ENCODE measurements at regions not wholly inside any gene's neighbourhood (a gene's known extent, or its start where the extent isn't known, plus 50 kb on each side); places are given as distances from the start of the nearest gene placed in this dataset.

DNA sequence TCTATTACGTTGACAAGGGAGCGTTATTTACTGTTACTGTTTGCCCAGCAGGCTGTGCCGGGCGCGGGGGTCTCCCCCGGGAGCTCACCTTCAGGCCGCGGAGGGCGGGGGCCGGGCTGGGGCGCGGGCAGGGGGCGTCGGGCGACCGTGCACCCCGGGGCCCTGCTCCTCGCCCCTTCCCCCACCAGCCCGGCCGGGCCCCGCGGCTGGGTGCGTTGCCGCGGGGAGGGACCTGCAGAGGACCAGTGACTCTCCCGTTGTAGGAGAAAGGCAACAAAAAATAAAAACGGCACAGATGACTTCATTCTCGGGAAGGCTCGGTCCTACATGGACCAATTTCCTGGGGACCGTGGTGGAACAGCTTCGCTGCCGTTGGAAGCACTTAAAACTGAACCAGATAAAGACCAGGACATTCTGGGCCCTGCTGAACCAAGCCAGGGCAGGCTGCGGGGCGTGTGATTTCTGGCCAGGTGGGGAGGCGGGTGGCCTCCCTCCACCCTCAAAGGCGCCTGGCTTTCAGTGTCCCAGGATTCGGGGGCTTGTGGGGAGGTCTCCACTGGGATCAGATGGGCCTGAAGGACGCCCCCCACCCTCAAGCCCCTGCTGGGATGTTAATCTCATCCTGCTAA, 57.4 kb downstream of the IGLL1 start:
- DNase-seq (ENCODE audit: low read depth), result peak; percentile 51

DNA sequence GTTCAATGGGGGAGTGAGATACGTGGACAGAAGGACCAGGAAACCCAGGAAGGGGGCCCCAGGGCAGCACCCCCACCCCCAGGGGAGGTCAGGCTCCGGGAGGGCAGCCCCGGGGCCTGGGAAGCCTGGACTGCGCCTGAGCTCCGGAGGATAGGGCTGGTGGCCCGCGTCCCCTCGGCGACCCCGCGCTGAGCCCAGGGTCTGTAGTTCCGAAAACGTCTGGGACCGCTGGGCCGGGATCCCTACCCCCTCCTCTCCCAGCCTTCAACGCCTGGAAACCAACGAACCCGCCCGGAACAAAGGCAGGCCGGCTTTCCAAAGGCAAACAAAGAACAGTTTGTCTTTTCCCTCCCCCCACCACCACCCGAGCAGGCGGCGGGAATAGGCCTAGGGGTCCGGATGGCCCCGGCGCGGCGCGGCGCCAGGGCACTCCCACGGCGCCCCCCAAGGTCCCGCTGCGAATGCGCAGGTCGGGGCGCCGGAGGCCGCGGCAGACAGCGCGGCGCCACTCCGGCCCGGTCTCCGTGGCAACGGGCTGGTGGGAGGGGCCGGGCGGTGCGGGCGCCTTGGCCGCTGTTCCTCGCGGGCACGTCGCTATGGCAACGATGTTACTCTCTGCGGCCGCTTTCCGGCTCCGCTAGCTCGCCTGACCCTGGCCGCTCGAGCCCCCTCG, 58.5 kb downstream of the IGLL1 start:
- peak; percentile 93 for DNase-seq (ENCODE audit: low read depth)

DNA sequence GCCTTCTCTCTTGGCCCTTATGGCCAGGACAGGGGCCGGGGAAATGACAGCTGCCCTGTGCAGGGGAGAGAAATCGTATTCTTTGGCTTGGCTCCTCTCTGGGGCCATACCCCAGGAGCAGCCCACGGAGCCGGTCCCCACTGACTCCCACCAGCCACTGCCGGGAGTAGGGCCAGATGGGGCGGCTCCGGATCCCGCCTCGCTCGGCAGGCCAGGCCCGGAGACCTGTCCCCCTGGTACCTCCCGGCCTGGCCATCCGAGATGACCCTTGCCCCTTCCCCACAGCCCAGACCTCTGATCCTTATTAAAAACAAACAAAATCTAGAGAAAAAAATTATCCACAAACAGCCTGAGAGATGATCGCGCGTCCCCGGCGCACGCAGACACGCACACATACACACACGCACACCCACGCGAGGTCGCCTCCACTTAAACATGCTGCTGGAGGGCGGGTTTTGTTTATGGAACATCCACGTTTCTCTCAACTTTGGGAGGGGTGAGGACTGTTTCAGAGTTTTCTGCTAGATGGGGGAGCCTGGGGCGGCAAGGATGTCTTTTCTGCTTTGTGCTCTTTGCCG, 59.1 kb downstream of the IGLL1 start:
- peak; percentile 48 for DNase-seq (ENCODE audit: low read depth)

DNA sequence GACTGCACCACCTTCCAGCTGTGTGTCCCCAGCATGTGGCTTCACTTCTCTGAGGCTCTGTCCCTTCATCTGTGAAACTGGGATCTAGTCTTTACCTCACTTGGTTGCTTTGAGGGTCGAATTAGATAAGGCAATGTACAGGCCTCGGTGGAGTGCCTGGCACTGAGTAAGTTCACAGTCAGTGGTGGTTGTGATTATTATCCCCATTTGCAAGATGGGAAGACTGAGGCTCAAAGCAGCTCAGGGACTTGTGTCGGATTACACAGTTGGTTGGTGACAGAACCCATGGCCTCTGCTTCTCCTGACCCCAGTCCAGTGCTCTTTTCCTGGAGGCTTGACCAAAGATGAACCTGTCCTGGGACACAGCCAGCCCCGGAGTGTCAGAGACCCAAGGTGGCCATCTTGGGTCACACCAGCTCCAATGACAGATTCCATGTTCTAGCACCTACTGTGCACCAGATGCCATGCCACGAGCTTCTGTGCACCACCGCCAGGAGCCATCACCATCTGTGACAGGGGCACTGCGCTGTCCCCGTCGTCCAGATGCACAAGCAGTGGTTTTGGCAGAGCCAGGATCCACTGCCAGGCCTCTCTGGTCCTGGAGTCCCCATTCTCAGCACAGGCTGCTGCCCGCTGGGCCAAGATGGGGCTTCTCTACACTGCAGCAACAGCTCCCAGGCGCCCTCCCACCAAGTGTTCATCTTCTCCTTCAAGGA, 60.5 kb downstream of the IGLL1 start:
- DNase-seq (ENCODE audit: low read depth), result no peak

DNA sequence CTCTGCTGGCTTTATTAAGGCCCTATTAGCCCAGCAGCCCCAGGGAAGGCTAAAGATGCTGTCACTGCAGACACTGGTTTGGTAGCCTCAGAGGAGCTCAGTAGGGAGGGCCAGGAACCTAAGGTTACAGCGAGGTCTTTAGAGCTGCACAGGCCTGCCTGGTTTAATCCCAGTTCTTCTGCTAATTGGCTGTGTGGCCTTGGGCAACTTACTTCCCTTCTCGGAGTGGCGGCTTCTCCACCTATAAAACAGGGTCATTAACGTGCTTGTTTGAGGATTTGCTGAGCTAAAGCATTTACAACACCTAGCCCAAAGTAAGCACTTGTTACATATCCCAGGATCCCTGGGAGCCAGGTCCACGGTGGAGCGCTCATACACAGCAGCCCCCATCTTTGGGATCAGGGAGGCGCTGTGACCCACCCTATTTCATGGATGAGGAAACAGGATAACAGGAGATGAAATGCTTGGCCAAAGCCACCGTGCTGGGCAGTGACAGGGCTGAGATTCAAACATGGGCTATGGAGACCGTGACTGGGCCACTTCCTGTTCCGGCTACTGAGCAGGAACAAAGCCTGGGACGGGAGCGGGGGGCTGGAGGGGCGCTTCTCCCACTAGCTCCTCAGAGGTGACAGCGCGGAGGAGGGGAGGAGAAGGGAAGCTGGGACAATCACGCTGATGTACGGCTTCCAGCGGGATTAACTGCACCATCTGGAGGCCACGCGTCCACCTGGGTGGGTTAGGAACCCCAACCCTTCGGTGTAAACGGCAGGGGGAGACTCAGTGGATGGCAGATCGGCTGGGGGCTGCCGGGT, 61.5 kb downstream of the IGLL1 start:
- DNase-seq (ENCODE audit: low read depth), result no peak

DNA sequence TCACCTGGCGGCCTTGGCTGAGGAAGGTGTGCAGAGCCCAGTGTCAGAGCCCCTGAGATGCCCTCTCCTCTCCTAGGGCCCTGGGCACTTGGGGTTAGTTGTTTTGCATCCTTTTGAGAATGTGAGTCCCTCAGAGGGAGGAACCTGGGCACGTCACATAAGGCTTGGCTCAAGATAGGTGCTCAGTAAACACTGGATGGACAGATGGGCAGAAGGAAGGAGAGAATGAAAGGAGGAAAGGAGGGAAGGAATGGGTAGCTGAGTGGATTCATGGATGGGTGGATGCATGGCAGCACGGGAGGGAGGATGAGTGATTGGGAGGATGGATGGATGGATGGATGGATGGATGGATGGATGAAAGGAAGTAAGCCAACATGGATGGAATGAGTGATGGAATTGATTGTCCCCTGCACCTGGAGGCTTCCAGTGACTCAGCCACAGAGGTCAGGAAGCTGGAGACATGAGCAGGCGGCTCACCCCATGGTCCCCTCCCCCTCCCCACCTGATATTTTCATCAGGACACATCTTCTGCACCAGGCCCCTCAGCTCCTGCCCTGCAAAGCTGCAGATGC, 62.2 kb downstream of the IGLL1 start:
- no peak for DNase-seq (ENCODE audit: low read depth)

DNA sequence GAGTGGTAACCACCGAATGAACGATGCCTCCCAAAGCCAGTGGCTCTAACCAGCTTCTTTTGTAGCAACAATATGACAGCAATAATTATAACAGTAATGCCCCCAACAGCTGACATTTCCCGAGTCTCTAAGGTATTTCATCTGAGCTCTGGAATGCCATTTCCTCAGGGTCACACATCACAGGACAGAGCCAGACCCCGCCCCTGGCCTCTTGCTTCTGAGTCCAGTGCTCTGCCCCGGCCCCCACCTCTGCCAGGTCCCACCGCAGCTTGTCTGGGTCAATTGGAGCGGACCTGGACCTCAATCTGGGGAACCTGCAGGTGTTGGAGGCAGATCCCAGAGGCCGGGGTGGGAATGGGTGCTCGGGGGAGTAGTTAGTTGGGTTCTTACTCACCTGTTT, 63.8 kb downstream of the IGLL1 start:
- DNase-seq (ENCODE audit: low read depth), result no peak

DNA sequence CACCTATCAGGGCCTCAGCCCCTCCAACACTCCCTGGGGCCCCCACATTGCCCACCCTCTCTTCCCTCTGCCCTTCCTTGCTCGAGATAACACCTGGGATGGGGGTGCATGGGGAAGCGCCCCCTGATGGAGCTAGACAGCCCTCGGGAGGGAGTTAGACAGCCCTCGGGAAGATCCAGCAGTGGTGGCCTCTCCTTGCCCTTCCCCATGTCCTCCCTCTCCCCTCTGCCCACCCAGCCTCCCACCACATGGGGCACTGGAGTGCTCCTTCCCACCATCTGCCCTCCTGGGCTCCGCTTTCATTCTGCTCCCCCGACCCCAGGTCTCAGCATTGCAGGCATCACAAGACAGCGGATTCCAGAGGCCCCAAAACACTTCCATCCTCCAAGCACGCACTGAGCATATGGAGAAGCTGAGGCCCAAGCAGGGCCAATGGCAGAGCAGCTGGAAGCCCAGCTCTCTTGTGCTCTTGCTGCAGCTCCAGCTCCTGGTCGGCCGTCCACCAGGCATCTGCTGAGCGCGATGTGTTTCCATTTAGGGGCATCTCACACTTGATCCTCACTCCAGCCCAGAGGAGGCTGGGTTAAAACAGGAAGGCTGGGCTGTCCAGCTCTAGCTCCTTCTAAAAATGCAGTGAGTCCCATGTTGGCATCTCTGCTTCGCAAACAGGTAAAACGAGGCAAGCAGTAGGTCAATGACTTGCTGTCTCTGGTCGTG, 65.6 kb downstream of the IGLL1 start:
- no peak for DNase-seq (ENCODE audit: low read depth)

DNA sequence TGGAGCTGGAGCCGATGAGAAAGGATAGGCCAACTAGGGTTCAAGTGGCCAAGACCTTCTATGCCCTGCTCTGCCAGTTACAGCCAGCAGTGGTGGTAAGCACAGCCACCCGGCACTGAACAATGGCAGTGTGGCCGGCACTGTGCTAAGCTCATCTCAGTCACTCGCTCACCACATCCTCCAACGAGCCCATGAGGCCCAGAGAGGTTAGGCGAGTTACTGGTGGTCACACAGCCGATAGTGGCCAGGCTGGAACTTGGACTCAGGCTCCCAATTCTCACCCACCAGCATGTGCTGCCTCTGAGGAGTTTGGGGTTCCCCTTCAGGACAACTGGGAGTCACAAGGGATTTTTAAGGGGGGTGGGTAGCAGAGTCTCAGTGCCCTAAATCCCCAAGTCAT, 66.4 kb downstream of the IGLL1 start:
- DNase-seq (ENCODE audit: low read depth), result no peak

DNA sequence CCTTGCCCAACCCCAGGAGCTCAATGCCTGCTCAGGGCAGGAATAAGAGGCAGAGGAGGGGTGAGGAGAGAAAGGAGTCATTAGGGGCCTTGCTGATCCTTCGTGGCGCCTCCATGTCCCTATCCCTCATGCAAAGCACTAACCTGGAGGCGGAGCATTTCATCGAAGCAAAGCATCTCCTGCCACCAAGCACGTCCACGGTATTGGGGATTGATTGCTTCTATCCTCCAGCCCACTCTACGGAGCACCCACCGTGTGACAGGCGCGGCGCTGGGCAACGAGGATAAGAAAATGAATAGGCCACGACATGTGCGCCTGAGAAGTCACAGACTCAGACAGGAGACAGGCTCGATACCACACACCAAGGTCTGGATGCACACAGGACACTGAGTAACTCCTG, 67.0 kb downstream of the IGLL1 start:
- no peak for DNase-seq (ENCODE audit: low read depth)

DNA sequence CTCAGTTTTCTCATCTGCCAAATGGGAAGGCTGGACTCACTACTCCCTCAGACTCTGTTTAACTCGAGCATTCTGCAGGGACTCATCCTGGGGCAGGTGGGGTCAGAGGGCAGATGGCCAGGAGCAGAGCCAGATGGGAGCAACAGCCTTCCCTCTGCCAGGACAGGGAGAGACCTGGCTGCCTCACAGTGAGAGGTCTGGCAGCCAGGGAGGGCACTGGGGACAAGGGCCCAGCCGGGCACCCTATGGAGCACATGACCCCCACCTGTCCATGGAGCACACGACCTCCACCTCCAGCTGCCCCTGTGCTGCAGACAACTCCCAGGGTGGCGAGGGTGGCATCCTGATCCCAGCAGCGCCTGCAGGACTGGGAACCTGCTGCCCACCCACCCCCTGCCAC, 67.4 kb downstream of the IGLL1 start:
- DNase-seq (ENCODE audit: low read depth), result no peak

DNA sequence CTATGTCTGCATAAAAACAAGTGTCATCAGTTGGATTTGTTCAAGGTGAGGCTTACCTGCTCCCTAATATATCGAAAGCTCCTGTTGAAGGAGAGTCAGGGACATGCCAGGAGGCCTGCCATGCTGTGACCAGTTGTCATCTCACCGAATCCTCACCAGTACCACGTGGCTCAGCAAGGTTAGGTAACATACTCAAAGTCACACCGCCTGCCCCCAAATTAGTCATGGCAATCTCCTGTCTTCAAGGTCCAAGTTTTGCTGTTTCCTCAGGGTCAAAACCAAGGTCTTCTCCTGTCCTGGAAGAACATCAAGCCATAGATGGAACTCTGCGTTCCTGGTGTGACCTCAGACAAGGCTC, 67.8 kb downstream of the IGLL1 start:
- DNase-seq (ENCODE audit: low read depth), result no peak

DNA sequence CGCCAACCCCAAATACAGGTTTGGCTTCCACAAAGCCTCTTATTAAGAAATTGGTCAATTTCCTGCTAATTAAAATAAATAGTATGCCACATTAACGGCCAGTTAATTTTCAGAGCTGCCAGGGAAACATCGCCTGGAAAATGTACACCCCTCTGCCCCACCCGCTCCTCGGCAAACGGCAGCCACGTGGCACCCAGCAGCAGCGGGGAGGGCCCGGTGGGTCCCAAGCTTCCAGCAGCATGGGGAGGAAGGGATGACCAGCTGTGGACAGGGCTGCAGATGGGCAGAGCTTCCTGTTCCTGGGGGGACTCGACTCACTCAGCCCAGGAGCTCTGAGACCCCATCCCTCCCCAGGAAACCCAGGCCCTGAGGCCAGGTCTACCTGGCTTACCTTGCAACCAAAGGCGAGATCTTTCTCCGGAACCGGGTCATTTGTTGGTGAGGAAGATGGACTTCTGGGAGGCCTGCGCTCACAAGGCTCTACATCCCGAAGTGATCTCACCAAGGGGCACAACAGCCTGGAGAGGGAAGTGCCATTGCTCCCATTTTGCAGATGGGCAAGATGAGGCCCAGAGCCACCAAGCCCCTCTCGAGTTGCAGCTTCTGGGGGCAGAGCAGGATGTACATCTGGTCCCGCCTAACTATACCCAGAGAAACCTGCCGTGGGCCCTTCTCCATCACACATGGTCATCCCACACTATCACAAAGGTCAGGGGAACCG, 68.3 kb downstream of the IGLL1 start:
- no peak for DNase-seq (ENCODE audit: low read depth)

DNA sequence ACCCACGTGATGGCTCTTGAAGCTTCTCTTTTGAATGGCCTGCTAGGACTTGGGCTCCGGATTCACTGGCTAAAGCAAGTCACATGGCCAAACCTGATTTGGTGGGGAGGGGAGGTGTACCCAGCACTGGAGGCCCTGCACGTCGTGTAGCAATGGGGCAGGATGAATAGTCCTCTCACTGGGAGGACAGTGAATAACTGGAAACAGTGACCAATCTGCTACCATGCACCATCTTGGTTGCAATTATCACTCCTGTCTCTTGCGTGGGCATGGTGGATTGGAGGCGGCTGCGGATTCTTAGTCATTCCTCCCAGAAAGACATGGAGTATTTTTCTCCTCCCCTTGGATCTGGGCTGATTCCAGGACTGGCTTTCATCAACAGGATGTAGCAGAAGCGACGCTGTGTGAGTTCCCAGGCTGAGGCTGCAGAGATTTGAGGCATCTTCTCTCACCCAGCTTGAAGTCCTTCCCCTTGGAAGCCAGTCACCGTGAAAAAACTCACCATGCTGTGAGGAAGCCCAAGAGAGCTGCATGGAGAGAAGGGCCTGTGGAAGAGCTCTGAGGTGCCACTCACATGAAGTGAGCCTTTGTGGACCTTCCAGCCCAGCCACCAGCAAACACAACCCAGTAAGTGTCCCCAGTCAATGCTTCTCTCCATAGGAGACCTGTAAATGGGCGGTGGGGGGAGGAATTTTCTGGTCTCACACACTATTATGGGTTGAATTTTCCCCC, 70.4 kb downstream of the IGLL1 start:
- DNase-seq (ENCODE audit: low read depth), result peak; percentile 82

DNA sequence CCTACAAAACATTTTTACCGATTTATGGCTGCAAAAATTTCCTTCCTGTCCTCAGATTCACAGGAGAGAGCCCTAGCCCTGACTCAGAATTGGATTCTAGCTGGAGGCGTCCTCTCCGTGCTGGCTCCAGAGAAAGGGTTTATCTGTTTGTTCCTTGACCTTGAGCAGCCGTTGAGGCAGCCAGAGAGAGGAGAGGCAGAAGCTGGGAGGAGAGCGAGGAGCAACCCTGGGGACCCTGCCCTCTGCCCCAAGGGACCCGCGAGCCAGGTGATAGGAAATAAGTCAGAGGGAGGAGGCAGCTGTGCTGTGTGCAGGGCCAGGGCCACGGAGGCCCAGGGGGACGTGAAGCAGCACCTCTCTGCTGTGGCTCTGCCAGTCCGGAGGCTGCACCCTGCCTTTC, 75.6 kb downstream of the IGLL1 start:
- peak; percentile 9 for DNase-seq (ENCODE audit: low read depth)

DNA sequence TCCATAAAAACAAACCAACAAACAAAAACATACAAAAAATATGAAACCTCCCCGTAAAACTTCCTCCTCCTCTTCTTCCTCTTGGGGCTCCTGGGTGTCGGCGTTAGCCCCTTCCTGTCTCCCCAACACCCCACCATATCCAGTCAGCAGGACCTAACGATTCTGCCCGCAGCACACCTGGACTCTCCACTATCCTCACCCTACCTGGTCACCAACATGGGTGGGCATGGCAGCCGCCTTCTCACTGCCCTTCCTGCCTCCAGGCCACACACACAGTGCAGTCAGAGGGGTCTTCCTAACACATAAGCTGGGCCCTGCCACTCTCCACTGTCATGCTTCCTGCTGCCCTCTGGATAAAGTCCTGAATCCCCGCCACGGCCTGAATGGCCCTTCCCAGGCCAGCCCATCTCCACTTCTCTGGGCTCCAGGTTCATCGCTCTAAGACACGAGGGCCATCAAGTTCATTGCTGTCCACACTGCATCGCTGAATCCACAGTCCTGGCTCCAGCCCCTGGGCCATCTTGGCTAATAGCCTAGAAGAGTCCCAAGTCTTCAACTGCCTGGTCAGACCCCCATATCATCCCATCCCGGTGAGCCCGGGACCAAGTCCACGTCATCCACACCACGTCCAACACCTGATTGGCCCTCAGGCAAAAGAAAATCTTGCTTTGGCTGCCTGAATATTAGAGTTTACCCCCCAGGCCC, 76.2 kb downstream of the IGLL1 start:
- no peak for DNase-seq (ENCODE audit: low read depth)

DNA sequence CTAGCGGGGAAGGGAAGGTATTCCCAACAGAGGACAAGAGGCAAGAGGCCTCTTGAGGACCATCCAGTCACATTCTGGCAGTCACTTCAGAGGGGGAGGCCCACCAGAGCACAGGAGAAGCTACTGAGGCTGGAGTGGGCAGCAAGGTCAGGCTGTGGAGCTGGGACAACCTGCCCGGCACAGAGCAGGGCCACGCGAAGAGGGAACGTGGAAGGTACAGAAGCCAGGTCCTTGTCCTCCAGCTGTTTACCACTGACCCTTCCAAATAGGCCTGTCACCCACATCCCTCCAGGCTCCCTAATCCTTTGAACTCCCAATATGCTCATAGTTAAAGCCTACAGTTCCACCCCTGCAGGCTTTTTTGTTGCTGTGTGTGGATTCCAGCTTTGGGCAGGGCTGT, 76.9 kb downstream of the IGLL1 start:
- DNase-seq (ENCODE audit: low read depth), result no peak

DNA sequence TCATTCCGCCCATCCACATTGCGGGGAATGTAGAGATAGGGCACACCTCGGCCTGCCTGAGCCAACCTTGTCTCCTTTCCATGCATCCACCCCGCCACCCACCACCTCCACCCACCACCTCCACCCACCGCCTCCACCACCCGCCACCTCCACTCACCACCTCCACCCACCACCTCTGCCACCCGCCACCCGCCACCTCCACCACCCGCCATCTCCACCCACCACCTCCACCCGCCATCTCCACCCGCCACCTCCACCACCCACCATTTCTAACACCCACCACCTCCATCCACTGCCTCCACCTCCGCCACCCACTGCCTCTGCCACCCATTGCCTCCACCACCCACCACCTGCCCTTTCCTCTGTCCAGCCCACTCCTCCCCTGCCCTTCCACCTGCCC, 78.4 kb downstream of the IGLL1 start:
- DNase-seq (ENCODE audit: low read depth), result no peak

DNA sequence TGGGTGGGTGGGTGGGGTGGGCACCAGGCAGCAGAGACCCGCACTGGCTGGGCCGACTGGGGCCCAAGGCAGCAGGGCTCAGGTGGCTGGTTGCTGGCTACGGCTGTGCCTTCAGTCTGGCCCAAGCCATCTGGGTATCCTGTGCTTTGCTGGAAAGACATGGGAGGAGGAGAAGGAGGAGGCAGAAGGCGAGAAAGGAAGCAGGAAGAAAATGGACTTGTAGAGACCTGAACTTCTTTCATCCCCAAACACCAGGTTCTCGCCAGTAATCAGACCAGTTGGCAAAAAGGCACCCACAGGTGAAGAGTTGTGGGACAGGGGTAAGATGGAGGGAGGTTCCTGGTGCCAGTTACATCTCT, 78.8 kb downstream of the IGLL1 start:
- DNase-seq (ENCODE audit: low read depth), result no peak
